ENCODE measurements at regions not wholly inside any gene's neighbourhood (a gene's known extent, or its start where the extent isn't known, plus 50 kb on each side); places are given as distances from the start of the nearest gene placed in this dataset.

DNA sequence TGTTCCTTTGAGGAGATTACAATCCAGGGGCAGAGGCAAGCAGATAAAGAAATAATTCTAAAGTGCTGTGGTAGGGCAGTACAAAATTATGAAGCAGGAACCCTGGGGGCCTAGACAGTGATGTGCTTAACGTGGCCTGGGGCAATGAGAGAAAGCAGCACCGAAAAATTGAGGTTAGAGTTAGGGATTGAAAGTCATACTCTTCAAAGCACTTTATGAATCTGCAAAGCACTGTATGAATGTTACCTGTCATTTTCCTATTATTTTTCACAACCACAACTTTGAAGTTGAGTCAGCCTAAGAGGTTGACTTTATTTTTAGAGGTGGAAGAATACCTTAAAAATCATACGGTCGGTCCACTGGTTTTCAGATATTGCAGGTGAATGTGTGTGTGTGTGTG lies 183.4 kb upstream of the NFIA start:
- no peak overlapping the region for H3K4me3 ChIP-seq (ENCODE audit: low read depth, poor library complexity, severe bottlenecking)
- intact Hi-C loops (cut with DNase I; ENCODE audit: low total_unique reads), result no loop called here
- 79 to 89% methylated on average over 4 of the region's 4 CpGs for WGBS, 2 donors
- TF ChIP-seq POLR2A (IDR thresholded peaks at IDR 0.05) (no peak), CTCF (IDR thresholded peaks at IDR 0.05) (no peak)
- DNase-seq (ENCODE audit: low spot score in 2 of 2), result no peak

DNA sequence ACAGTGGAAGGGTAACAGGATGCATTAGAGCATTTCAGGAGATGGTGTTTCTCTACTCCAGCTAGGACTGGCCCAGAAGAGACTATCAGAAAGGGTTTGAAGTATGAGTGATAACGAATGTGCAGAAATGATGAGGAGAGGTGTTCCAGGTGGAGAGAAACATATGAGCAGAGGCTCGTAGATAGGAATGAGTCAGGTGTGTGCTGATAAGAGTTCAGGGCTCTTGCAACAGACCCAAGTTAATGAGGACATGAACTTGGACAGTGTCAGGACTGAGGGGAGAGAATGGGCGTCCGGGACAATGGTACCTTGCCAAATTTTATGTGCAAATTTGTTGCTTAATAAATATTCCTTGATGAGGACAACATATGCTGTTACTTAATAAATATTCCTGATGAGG lies 183.9 kb upstream of the NFIA start:
- 58 to 62% methylated on average over 4 of the region's 4 CpGs for WGBS, 2 donors
- TF ChIP-seq POLR2A (IDR thresholded peaks at IDR 0.05), result no peak
- TF ChIP-seq CTCF (IDR thresholded peaks at IDR 0.05), result no peak
- no peak for DNase-seq (ENCODE audit: low spot score in 2 of 2)
- no peak overlapping the region for H3K4me3 ChIP-seq (ENCODE audit: low read depth, poor library complexity, severe bottlenecking)
- intact Hi-C loops (cut with DNase I; ENCODE audit: low total_unique reads), result no loop called here

- H3K4me3 ChIP-seq (ENCODE audit: low read depth, poor library complexity, severe bottlenecking), result no peak overlapping the region
- no peak for DNase-seq (ENCODE audit: low spot score in 2 of 2)
- WGBS, 2 donors, result 73 to 80% methylated on average over 14 of the region's 14 CpGs
- TF ChIP-seq POLR2A (IDR thresholded peaks at IDR 0.05) (no peak), CTCF (IDR thresholded peaks at IDR 0.05) (no peak)
- intact Hi-C loops (cut with DNase I; ENCODE audit: low total_unique reads), result no loop called here
Measured at GRCh38 chr1:60896701-60897363, 185.5 kb upstream of the NFIA start.

GRCh38 chr1:60895701-60896100 lies 186.7 kb upstream of the NFIA start:
- intact Hi-C loops (cut with DNase I; ENCODE audit: low total_unique reads), result no loop called here
- TF ChIP-seq POLR2A (IDR thresholded peaks at IDR 0.05) (no peak), CTCF (IDR thresholded peaks at IDR 0.05) (no peak)
- WGBS, 2 donors, result 65 to 76% methylated on average over 3 of the region's 3 CpGs
- DNase-seq (ENCODE audit: low spot score in 2 of 2), result no peak
- no peak overlapping the region for H3K4me3 ChIP-seq (ENCODE audit: low read depth, poor library complexity, severe bottlenecking)

DNA sequence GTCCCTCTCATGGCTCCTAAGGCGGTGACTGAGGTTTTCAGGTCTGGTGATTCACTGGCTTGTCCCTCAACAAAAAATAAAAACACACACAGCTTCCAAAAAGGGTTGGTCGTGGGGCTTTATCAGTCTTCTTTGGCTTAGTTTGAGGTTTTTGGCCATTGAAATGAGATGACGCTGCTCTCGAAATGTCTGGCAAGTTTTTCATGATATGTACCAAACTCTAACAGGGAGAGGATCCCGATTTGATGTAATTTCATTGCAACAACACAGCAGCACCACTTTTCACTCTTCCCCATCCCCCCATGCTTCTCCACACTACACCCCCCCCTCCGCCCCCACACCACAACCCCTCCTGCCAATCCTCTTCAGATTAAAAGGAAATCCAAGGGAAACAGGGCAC lies 187.1 kb upstream of the NFIA start:
- DNase-seq (ENCODE audit: low spot score in 2 of 2), result no peak
- intact Hi-C loops (cut with DNase I; ENCODE audit: low total_unique reads), result no loop called here
- 77 to 85% methylated on average over 6 of the region's 6 CpGs for WGBS, 2 donors

More for the DNA sequence above, 187.1 kb upstream of the NFIA start:
- no peak for TF ChIP-seq CTCF (IDR thresholded peaks at IDR 0.05)
- TF ChIP-seq POLR2A (IDR thresholded peaks at IDR 0.05), result no peak
- no peak overlapping the region for H3K4me3 ChIP-seq (ENCODE audit: low read depth, poor library complexity, severe bottlenecking)

Data from lower leg skin (tissue), 4 donors.